Transverse colon (tissue), 4 donors: ENCODE measurements at regions not wholly inside any gene's neighbourhood (a gene's known extent, or its start where the extent isn't known, plus 50 kb on each side); places are given as distances from the start of the nearest gene placed in this dataset.

Experiments used
- CTCF ChIP-seq, 5 experiments: fragments of 200-600 bp in 3 of 5; fragments of 450-650 bp in 2 of 5; sonication (generic) in 3 of 5; IDR thresholded peaks; 1 replicate in 2 of 5; 2 replicates in 3 of 5; pipeline ENCODE4 v1.5.1; 2016 to 2017; ENCODE audit warnings: antibody characterized with exemption in 5 of 5, inconsistent platforms in 3 of 5, mild to moderate bottlenecking in 2 of 5, moderate library complexity in 1 of 5
- EP300 ChIP-seq: sonication (generic); formaldehyde crosslinking; IDR thresholded peaks from one replicate; pipeline ENCODE4 v1.6.1; 2017; ENCODE audit warnings: antibody characterized with exemption, low read depth
- POLR2A ChIP-seq: fragments of 450-650 bp; IDR thresholded peaks from one replicate; pipeline ENCODE4 v1.6.1; 2016; ENCODE audit warnings: antibody characterized with exemption, mild to moderate bottlenecking, moderate library complexity
- POLR2AphosphoS5 ChIP-seq, 3 donors: sonication (generic); formaldehyde crosslinking; IDR thresholded peaks; one replicate each; pipeline ENCODE4 v1.6.1; 2016; ENCODE audit warnings: antibody characterized with exemption in 3 of 3

- TF ChIP-seq CTCF (IDR thresholded peaks at IDR 0.05) (no peak), POLR2A (no peak), POLR2AphosphoS5 (IDR thresholded peaks at IDR 0.05) (no peak), EP300 (no peak)
Measured at GRCh38 chr10:53716156-53716555, 943.6 kb upstream of the MBL2 start.
